SKM-1 (cell line): ENCODE measurements at regions not wholly inside any gene's neighbourhood (a gene's known extent, or its start where the extent isn't known, plus 50 kb on each side); places are given as distances from the start of the nearest gene placed in this dataset.

Source experiments
- DNase-seq: peaks from one replicate; lab custom pipeline; 2025; ENCODE audit not compliant: unreplicated experiment; lab: John Stamatoyannopoulos, UW

DNA sequence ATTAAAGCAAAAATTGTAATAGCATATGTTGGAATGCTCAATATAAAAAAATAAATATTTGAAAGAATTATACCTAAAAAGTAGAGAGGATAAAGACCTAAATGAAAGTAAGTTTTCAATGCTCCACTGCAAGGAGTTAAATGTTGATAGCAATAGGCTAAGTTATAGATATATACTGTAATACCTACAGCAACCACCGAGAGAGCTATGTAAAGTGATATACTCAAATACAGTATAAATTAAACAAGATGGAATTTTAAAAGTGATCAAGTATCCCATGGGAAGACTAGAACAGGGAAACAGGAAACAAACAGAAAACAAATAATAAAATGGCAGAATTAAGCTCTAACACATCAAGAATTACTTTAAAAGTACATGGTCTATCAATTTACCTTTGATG, 73.9 kb downstream of the CASP3 start:
- DNase-seq: no peak

DNA sequence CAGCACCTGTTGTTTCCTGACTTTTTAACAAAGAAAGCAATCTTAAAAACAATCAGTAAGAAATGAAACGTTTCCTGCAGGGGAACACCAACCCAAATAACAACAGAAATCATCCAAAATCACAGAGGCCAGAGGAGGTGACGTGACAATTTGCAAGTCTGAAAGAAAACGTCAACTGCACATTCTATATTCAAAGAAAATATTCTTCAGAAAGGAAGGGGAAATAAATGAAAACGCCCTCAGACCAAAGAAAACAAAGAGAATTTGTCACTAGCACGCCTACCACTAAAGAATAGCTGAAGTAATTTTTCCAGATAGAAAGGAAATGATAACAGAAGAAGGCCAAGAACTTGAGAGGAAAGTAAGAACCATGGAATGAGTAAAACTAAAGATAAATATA, 74.4 kb downstream of the CASP3 start:
- no peak for DNase-seq

DNA sequence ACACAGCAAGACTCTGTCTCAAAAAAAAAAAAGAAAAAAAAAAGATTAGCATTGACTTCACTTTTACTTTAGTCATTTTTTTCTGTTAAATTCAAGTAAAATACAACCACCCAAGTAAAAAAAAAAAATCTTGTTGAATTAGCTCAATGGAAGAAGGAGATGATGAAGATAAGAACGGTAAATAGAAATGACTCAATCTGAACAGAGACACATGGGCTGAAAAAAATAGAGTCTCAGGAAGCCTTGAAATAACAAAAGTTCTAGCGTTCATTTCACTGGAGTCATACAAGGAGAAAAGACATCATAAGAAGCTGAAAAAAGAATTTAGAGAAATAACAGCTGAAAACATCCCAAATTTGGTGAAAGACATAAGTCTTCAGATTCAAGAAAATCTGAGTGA, 75.5 kb downstream of the CASP3 start:
- no peak for DNase-seq

DNA sequence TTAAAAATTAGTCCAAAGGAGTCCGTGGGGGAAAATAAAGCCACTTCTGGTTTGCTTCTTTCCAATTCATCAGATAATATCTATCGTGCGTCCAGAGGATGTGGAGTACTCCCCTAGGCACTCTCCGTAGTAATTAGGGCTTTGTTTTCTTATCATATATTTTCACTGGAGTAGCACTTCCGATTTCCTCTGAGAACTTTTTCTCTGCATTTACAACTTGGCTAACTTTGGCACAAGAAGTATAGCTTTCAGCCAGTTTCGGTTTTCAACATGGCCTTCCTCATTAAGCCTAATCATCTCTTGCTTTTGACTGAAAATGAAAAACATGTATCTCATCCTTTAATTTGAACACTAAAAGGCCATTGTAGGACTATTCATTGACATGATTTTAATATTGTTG, 80.5 kb downstream of the CASP3 start:
- DNase-seq: no peak

DNA sequence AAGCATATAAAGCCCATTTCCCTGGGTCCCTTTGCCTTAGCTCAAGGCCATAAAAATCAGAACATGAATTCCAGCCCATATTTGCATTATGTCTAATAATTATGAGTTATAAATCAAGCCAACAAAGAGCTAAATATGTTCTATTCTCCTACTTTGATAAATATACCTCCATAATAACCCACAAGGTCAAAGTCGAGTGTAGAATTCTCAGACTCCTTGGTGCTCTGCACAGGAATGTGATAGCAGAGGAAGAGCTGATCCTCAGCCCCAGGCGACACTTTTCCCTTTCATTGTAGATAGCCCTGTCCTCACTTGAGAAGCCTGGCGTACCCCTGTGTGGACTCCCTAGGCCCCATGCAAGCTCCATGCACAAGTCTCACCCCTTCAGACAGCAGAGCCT, 85.6 kb downstream of the CASP3 start:
- no peak for DNase-seq

DNA sequence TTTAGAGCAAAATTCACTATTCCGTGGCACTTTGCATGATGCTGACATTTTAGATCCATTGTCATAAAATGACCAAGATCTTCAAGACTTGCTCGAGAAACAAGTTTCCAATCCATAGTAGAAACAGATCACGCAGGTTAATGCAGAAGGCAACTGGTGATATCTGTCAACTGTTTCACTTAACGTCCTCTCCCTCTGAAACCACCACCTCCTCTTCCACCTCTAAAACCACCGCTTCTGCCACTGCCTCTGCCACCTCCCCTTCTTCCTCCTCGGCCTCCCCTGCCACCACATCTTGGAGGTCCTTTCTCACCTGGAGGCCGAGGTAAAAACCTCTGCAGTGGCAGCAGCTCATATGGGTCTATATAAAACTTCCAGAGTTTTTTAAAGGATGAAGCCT, 84.6 kb upstream of the IRF2 start:
- no peak for DNase-seq

DNA sequence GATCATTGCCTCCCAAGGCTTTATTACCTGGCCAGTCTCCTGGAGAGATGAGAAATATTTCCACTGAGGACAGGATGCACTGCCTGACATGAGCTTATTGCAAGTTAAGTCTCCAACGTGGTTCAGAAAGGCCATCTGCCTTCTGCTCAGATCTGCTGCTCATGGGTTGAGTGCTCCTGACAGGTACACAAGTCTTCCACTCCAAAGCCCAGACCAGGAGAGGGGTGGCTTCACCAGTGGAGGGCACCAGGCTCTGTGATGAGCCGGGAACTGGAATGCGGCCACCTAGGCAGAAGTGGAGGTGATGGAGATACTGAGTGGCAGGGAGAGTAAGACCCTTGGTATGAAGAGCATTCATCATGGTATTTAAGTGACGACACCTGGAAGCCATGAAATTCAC, 79.5 kb upstream of the IRF2 start:
- no peak for DNase-seq

DNA sequence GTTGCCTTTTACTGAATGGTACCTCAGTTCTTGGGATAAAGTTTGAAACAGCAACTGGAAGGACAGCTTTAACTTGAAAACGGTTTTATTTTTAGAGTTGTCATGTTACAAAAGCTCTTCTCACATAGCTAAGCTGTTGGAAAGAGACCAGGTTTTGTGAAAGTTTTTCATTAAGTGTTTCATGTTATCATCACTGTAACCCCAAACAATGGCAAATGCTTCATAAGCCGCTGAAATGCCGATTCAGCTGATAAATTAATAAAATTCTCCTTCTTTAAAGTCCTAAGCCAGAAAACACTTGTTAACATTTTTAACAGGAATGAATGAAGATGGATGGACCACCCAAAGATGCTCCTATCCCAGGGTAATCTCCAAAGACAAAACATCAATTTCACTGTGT, 76.1 kb upstream of the IRF2 start:
- DNase-seq: no peak

DNA sequence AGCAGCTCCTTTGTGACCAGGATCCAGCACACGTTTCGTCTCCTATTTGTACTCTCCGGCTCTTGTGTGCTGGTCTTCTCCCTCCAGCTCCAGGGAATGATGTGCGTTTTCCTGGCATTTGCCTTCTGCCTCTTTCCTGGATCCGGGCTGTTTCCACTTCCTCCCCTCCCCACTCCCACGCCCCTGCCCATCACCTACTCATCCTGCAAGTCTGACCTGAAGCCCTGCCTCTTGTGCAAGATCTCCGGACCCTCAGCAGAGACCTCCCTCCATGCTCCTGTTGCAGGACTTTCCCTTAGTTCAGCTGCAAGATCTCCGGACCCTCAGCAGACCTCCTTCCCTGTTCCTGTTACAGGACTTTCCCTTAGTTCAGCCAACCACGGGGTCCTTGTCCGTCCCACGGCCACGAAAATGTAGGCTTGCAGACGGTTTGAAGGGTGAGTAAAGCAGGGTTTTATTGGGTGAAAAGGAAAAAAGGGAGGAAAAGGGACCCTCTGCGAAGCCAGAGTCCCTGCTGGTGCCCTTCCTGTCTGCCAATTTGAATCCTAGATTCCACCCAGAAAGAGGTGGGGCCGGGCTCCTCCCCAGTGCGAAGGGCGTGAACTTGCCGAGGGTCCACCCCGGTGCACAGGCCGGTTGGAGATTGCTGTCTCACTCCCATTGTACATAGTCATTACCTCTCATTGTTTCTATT, 74.4 kb upstream of the IRF2 start:
- DNase-seq: no peak

DNA sequence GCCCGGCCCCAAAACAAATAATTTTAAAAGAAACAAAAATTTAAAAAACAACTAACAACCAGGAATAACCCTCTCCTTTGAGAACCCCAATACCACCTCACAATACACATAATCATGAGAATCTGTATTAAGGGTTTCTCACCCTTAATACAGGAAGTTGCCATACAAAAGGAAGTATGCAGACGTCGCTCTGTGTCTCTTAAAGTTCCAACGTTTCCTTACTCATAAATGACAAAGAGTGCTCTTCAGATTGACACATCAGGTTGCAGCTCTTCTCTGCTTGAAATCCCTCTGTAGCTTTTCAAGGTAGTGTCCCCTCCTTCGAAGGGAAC, 73.9 kb upstream of the IRF2 start:
- no peak for DNase-seq

DNA sequence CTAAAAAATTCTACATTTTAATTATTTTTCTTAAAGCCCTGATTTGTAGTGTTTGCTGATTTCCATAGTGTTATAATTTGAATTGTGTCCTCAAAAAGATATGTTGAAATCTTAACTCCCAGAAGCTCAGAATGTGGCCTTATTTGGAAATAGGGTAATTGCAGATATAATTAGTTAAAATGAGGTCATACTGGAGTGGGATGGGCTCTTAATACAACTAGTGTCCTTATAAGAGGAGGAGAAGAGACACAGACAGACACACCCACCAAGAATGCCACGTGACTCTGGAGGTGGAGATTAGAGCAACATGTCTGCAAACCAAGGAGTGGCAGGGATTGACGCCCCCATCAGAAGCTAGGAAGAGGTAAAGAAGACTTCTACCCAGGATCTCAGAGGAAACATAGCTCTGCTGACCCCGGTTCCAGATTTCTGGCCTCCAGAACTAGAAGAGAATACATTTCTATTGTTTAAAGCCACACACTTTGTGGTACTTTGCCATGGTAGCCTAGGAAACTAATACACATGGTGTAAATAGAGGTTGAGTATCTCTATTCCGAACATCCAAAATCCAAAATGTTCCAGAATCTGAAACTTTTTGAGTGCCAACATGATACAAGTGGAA, 70.5 kb upstream of the IRF2 start:
- DNase-seq: no peak

DNA sequence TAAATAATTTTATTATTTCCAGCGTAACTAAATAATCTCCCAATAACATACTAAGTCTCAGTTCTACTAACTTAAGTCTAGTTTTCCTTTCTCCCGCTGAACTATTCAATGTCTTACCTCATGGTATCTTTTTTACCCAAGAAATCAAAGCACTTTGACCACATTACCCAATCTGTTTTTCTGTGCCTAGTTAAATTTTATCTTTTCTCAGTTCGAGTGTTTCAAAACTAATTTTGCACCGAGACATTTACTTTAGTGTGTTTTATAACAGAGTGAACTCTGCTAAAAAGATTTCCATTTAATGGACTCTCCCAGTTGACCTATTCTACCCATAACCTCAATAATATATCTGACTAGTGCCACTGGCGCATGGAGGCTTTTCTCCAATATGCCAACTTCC, 67.6 kb upstream of the IRF2 start:
- DNase-seq: no peak

DNA sequence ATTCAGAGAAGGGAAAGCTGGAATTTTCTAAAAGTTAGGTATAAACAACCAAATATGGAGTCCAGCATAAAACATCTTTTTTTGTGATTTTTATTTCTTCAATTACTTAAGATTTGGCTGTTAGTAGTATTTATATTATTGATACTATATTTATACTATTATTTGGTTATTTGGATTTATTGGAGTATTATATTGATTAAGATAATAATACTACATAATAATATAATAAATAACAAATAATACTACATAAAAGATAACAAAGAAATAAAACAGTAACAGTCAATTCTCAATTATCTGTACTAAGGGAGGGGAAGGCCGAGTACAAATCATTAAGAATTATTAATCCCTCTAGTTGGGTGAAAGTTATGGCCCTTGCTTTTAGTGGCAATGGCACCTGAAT, 66.0 kb upstream of the IRF2 start:
- no peak for DNase-seq

DNA sequence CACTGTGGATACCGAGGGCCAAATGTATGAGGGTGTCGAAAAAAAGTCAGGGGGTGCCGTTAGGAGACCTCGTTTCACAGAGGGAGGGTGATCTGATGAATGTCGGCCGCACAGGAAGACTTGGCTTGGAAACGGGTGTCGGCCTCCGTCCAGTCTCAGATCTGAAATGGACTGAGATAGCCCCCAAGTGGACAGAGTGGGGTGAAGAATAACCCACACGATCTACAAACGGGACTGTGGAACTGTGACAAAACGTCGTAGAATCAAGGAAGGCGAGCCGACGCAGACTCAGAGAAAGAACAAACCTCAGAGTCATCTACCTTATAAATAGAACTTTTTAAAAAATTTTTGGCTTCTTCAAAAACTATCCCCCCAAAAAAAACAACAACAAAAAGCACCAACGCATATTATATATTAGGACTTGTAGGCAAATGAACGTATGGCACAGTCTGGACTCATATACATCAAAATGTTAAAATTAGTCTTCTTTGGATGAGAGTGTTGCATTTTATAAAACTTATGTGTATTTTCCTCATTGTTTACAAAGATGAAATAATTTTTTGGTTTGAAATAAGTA, 63.8 kb upstream of the IRF2 start:
- peak; percentile 77 for DNase-seq

DNA sequence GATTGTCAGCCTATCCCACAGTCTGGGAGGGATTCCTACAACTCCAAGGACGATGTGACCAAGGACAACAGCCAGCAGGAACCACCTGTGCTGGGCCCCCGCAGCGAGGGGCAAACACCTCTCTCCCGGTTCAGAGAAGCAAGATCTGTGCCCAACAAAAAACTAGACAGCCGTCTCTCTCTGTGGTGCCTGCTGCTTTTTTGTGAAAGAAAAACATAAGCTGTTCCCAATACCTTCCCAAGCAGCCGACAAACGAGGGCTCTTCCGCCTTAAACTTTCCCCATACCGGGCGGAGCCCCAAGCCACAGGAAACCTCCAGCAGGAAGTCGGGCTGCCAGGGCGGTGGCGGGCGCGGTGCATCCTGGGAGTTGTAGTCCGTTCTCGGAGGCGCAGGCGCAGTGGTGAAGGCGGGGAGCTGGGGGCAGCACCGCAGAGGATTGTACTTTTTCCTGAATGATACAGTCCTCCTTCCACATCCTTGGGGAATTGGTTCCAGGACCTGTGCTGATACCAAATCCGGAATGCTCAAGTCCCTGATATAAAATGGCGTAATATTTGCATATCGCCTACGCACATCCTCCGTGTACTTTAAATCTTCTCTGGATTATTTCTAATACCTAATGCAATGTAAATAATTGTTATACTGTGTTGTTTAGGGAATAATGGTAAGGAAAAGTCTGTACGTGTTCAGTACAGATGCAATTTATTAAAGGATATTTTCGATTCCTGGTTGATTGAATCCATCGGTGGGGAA, 63.1 kb upstream of the IRF2 start:
- peak; percentile 90 for DNase-seq

DNA sequence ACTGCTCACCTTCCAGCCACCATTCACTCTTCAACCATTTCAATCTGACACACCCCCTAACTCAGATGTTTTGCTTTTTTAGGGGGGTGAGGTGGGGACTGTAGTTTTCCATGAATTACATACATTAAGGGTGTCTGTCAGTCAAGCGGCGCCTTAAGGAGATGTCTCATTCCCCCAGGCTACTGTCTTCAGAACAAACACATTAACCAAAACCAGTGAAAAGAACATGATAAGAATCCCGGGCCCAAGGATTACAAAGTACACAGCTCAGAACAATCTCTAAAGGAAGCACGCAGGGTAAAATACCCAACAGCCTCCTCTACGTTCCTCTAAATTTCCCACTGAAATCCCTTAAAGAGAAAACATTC, 62.5 kb upstream of the IRF2 start:
- no peak for DNase-seq

DNA sequence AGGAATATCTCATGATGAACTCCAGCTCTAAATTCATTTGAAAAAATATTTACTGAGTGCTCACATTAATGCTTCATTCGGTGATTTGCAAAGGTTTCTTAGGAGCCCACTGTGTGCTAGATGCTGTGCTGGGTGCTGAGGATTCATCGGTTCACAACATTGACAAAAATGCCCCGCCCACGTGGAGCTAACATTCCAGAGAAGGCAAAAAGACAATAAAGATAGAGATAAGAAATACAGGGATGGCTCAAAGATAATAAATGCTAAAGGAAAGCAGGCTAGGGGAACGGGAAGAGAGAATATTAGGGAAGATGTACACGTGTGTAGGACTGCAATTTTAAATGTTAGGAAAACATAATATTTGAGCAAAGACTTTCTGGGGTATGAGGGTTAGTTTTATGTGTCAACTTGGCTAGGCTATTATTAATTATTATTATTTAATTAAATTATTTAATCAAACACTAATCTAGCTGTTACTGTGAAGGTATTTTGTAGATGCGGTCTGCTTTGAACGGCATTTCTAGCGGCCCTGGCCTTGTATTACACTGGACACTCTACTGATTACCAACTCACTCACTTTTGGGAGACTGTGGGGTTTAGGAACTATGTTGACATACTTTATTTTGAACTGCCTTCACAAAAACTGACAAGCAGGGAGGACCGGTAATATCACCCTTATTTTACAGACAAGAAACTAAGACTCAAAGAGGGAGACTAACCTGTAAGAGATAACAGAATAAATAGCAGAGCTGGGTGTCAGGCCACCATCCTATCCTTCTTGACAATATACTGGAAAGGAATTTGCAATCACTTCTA, 61.9 kb upstream of the IRF2 start:
- DNase-seq: no peak

DNA sequence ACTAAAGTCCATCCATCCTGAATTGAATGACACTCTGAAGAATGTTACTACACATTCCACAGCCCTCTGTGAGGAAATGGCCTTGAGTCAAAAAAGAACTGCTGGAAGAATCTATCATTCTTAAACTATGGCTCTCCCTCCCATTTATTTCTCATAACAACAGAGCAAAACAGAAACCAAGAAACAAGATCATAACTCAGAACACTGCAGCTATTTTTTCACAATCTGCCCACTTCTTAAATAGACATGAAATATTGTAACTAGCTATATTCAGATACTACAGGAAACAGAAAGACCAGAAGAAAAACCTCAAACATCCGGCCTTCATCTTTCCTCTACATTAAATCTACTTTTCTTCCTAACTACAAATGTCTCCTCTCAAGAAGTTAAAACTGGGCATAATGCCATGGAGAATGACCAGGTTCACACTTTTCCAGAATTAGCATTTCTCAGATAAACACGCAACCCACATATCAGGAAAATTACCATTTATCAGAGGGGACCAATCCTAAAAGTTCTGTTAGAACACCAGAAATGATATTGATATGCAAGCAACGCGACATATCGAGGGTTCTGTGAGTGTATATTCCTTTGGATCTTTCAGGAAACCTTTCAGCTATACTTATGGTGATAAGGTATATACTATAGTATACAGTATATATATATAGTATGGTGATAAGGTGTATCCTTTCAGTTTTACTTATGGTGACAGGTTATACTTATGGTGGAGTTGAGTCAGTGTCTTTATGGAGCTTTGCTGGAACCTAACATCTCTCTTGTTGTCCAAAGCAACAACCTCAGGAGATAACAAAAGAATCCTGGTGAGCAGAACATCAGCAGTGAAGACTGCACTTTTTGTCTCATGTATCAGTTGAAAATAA, 60.4 kb upstream of the IRF2 start:
- no peak for DNase-seq

DNA sequence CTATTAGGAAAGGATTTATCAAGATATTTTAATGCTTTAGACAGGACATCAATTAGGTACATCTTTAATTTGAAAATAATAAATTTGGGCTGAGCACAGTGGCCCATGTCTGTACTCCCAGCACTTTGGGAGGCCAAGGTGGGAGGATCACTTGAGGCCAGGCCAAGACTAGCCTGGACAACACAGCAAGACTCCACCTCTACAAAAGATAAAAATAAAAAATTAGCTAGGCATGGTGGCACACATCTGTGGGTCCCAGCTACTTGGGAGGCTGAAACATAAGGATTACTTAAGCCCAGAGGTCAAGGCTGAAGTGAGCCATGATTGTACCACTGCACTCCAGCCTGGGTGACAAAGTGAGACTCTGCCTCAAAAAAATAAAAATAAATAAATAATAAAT, 59.6 kb upstream of the IRF2 start:
- DNase-seq: no peak

DNA sequence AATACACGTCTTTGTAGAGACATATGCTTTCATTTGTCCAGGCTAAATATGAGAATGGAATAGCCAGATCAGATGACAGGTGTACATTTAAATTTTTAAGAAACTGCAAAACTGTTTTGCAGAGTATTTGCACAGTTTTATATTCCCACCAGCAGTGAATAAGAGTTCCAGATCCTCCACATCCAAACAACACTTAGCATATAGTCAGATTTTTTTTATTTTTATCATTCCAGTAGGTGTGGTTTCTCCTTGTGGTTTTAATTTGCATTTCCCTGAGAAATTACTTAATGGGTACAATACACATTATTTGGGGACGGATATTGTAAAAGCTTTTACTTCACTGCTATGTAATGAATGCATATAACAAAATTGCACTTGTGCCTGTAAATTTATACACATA, 56.7 kb upstream of the IRF2 start:
- DNase-seq: no peak

DNA sequence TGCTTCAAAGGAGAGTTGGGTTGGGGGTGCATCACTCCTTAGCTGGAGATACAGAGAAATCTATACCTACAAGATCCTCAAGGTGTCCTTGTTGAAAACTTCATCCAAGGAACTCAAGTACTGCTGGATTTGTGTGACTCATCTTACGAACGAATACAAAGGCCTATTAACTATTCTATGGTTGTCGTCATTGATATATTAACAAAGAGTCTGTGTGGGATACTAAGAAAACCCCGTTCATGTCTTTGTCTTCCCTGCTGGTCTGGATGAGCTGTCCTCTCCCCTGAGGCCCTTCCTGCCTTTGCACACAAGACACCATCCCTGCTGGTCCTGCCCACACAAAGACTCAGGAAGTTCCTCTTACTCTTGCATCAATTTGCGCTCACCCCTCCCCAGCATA, 54.9 kb upstream of the IRF2 start:
- DNase-seq: no peak
